ENCODE measurements at regions not wholly inside any gene's neighbourhood (a gene's known extent, or its start where the extent isn't known, plus 50 kb on each side); places are given as distances from the start of the nearest gene placed in this dataset.

- Histone ChIP-seq H3K4me1 (no peaks in the 10 kb centered on the region), H3K27me3 (no peaks in the 10 kb centered on the region), H3K4me3 (no peak overlapping the region), H3K36me3 (no peaks in the 10 kb centered on the region), H3K27ac (no peak overlapping the region), H3K9me3 (no peaks in the 10 kb centered on the region)
- intact Hi-C loops (cut with DNase I; ENCODE audit: low total_unique reads), result no loop called here
- DNase-seq, result no peak
- in situ Hi-C loops (cut with MboI; ENCODE audit: low pct_ligation_motif_present in 1 of 4, low pct_unique_long_range_greater_than_20kb in 1 of 4, low sequenced_read_pairs in 3 of 4), result no loop called here
- no peak for TF ChIP-seq POLR2AphosphoS5 (IDR thresholded peaks at IDR 0.05)
- no peak for TF ChIP-seq CTCF (IDR thresholded peaks at IDR 0.05)
- no peak for TF ChIP-seq POLR2A (IDR thresholded peaks at IDR 0.05)
- no peak for TF ChIP-seq EP300 (IDR thresholded peaks at IDR 0.05; ENCODE audit: low read depth)
- WGBS, 2 donors (ENCODE audit: low coverage in 1 of 2), result 69 to 83% methylated on average over 1 to 5 of the region's 5 CpGs
These were observed 132.0 kb upstream of the CHD6 start for GRCh38 chr20:41750137-41750536.

- Histone ChIP-seq H3K27ac (no peak overlapping the region), H3K4me1 (no peaks in the 10 kb centered on the region), H3K27me3 (no peaks in the 10 kb centered on the region), H3K36me3 (no peaks in the 10 kb centered on the region), H3K9me3 (no peaks in the 10 kb centered on the region), H3K4me3 (no peak overlapping the region)
- TF ChIP-seq POLR2A (IDR thresholded peaks at IDR 0.05), result no peak
- no peak for TF ChIP-seq POLR2AphosphoS5 (IDR thresholded peaks at IDR 0.05)
- no peak for TF ChIP-seq EP300 (IDR thresholded peaks at IDR 0.05; ENCODE audit: low read depth)
- no peak for TF ChIP-seq CTCF (IDR thresholded peaks at IDR 0.05)
- intact Hi-C loops (cut with DNase I; ENCODE audit: low total_unique reads), result no loop called here
- WGBS, 2 donors (ENCODE audit: low coverage in 1 of 2), result 72 to 90% methylated on average over 2 to 7 of the region's 7 CpGs
- in situ Hi-C loops (cut with MboI; ENCODE audit: low pct_ligation_motif_present in 1 of 4, low pct_unique_long_range_greater_than_20kb in 1 of 4, low sequenced_read_pairs in 3 of 4), result loop anchor here (10.0 to 25.0 kb wide), 3 partner anchors 1436 to 1663 kb away; partner anchors contain the start of gene PTPRT (in 4 of the 4)
- DNase-seq, result no peak
These were observed 130.8 kb upstream of the CHD6 start for GRCh38 chr20:41748756-41749582.

- no peak for TF ChIP-seq EP300 (IDR thresholded peaks at IDR 0.05; ENCODE audit: low read depth)
- TF ChIP-seq POLR2AphosphoS5 (IDR thresholded peaks at IDR 0.05), result no peak
- no peak for TF ChIP-seq CTCF (IDR thresholded peaks at IDR 0.05)
- TF ChIP-seq POLR2A (IDR thresholded peaks at IDR 0.05), result no peak
- H3K27me3 ChIP-seq, result no peaks in the 10 kb centered on the region
- intact Hi-C loops (cut with DNase I; ENCODE audit: low total_unique reads) (no loop called here), in situ Hi-C loops (cut with MboI; ENCODE audit: low pct_ligation_motif_present in 1 of 4, low pct_unique_long_range_greater_than_20kb in 1 of 4, low sequenced_read_pairs in 3 of 4) (loop anchor here (10.0 to 25.0 kb wide), 3 partner anchors 1437 to 1664 kb away; partner anchors contain the start of gene PTPRT (in 4 of the 4))
- H3K4me1 ChIP-seq, result no peaks in the 10 kb centered on the region
- H3K4me3 ChIP-seq, result no peak overlapping the region
- no peaks in the 10 kb centered on the region for H3K36me3 ChIP-seq
- 65% methylated on average over 4 of the region's 4 CpGs; no CpG with 5 or more reads in 1 of the 2 donors for WGBS, 2 donors (ENCODE audit: low coverage in 1 of 2)
- no peak for DNase-seq
- no peaks in the 10 kb centered on the region for H3K9me3 ChIP-seq
- H3K27ac ChIP-seq, result no peak overlapping the region
These were observed 129.9 kb upstream of the CHD6 start for GRCh38 chr20:41748051-41748450.

GRCh38 chr20:41747226-41747625 lies 129.0 kb upstream of the CHD6 start:
- Histone ChIP-seq H3K4me1 (no peaks in the 10 kb centered on the region), H3K4me3 (no peak overlapping the region), H3K27me3 (no peaks in the 10 kb centered on the region), H3K36me3 (no peaks in the 10 kb centered on the region), H3K9me3 (no peaks in the 10 kb centered on the region), H3K27ac (no peak overlapping the region)
- in situ Hi-C loops (cut with MboI; ENCODE audit: low pct_ligation_motif_present in 1 of 4, low pct_unique_long_range_greater_than_20kb in 1 of 4, low sequenced_read_pairs in 3 of 4), result loop anchor here (10.0 to 25.0 kb wide), 3 partner anchors 1438 to 1665 kb away; partner anchors contain the start of gene PTPRT (in 4 of the 4)
- no peak for TF ChIP-seq POLR2A (IDR thresholded peaks at IDR 0.05)
- no peak for TF ChIP-seq POLR2AphosphoS5 (IDR thresholded peaks at IDR 0.05)
- TF ChIP-seq EP300 (IDR thresholded peaks at IDR 0.05; ENCODE audit: low read depth), result no peak
- TF ChIP-seq CTCF (IDR thresholded peaks at IDR 0.05), result no peak
- no peak for DNase-seq
- intact Hi-C loops (cut with DNase I; ENCODE audit: low total_unique reads), result no loop called here
